Lung microvascular endothelial cell (primary cell): ENCODE measurements at regions not wholly inside any gene's neighbourhood (a gene's known extent, or its start where the extent isn't known, plus 50 kb on each side); places are given as distances from the start of the nearest gene placed in this dataset.
"Not testable (repeated sequence)": the region's sequence is repeated elsewhere in the genome, so short reads cannot be mapped to it uniquely, and the experiment has no call there.

ENCODE experiments used
- DNase-seq, 2 donors: peaks; one replicate each; pipeline versions ENCODE4 v3.0.0 to v3.0.0-alpha.2; 2010; ENCODE audit warnings: low read depth in 2 of 2

- DNase-seq, result no peak
Observed at GRCh38 chr5:105283134-105283533, 1720.5 kb upstream of the NUDT12 start.

DNA sequence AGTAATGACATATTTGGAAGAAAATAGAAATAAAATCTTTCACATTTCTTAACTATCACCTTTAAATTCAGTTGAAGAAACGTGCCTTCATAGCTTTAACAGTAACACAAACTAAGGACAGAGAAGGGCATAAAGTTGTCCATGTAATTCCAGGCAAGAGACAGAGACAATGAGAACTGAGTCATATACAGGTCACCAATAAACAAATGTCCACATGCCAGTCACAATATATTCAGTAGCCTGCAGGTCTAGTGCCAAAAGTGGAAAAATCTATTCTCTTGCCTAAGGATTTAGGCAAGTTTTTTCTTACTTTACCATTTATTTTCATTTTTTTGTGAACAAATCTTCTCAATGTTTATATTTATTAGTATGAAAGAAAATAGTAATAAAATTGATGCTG is 1711.5 kb upstream of the NUDT12 start:
- no peak for DNase-seq

- no peak for DNase-seq
Observed at GRCh38 chr5:105263515-105263914, 1700.9 kb upstream of the NUDT12 start.

- DNase-seq, result no peak
Observed at GRCh38 chr5:105259581-105260217, 1697.1 kb upstream of the NUDT12 start.

GRCh38 chr5:105238561-105238960 is 1676.0 kb upstream of the NUDT12 start:
- no peak for DNase-seq

DNA sequence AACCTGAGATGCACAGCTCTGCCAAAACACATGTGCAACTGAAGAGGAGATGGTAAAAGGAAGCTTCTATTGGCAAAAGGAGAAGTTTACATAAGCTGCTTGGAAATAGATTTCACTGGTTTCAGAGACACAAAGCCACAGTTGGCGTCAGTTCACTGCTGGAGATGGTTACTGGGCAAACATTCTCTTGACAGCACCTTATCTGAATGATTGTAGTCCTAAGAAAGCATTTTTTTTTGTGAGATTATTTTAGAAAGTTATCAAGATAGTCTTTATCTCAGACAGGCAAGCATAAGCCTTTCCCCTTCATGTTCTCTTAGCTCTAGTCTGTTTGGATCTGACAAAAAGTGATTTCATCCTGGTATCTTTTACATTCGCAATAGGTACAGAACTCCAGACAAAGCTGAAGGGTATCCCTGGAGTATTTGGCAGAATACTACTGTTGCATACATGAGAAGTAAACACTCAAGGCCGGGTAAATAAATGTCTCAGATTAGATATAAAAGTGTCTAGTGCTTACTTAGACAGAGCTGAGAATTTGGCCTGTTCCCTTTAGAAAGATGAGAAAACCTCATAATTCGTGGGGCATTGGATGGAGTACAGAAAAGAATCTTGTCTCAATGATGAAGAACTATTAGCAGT is 1668.0 kb upstream of the NUDT12 start:
- DNase-seq, result no peak

DNA sequence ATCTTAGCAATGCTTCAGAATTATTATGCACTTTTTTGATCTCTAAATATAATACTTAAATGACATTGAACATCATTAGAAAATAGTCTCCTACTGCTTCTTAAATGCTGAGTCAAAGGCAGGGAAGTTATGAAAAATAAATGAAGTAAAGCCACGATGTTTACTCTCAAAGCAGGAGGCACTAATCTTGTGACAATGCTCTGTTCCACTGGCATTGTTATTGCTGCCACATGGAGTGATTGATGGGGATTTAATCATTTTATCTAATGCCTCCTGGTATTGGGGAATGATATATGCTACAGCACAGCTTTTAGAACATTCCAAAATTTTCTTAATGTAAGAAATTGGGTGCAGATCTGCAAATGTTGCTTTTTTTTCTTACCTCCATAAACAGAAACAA is 1655.4 kb upstream of the NUDT12 start:
- DNase-seq, result no peak

- no peak for DNase-seq
Observed at GRCh38 chr5:105213078-105213477, 1650.5 kb upstream of the NUDT12 start.

- DNase-seq, result no peak
Observed at GRCh38 chr5:105207066-105207465, 1644.5 kb upstream of the NUDT12 start.

DNA sequence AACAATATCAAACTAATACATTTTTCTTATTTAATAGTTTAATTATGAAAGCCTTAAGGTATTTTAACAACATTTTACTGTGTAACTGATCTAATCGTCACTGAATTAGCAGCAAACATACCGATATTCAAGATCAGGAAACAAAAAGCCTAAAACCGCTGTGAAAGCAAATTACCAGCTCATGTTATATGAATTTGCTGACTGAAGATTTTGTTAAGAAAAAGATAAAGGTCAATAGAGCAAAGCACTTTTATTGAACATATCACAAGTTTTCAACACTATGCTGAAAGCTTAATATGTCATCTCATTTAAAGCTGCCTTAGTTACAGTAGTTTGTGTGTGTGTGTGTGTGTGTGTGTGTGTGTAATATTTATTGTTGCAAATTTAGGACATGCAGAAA is 1634.9 kb upstream of the NUDT12 start:
- no peak for DNase-seq

DNA sequence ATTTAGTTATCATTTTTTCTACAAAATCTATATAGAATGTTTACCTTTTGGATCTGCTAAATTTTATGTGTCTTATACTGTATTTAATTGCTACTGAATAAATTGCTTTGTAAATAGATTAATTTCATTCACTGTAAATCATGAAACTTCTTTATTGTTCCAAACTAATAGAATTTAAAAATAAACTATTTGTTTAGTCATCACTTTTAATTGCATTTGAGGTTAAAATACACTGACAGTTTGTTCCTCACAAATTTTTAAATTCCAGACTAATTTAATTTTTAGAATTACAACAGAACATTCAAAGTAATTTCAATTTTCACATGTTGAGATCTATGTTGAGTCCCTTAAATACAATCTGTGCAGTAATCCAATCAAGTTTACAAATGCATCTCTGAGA is 1633.2 kb upstream of the NUDT12 start:
- no peak for DNase-seq

DNA sequence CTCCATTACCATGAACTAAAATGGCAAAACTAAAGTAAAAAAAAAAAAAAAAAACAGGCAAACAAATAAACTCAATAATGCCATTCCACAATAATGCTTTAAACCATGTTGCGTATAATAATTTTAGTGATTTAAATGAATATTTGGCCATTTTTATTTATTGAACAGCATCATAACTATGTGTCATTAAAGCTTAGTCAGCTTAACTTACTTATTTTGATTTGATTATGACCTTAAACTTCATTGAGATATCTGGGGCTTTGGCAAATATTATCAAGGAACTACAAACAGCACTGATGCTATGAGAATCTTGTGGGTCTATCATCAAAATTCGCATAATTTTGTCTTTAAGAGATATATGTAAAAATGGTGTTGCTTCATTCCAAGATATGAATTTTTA is 1610.3 kb upstream of the NUDT12 start:
- DNase-seq, result no peak

- no peak for DNase-seq
Observed at GRCh38 chr5:105168806-105169205, 1606.2 kb upstream of the NUDT12 start.

GRCh38 chr5:105167092-105167491 is 1604.5 kb upstream of the NUDT12 start:
- no peak for DNase-seq

DNA sequence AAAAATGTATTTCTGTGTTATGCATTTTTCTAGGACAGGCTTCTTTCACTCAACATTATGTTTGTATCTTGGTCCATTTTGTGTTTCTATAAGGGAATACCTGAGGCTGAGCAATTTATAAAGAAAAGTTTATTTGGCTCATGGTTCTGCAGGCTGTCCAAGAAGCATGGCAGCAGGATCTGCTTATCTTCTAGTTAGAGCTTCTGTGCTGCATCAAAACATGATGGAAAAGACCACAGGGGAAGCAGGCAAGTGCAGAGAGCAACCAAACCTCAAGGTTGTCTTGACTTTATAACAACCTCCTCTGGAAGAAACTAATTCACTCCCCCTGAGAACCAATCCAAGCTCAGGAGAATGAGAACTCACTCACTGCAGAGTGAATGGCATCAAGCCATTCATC is 1601.0 kb upstream of the NUDT12 start:
- no peak for DNase-seq

GRCh38 chr5:105162557-105162956 is 1600.0 kb upstream of the NUDT12 start:
- DNase-seq, result not testable (repeated sequence)

- no peak for DNase-seq
Observed at GRCh38 chr5:105158526-105158925, 1595.9 kb upstream of the NUDT12 start.

GRCh38 chr5:105150323-105150722 is 1587.7 kb upstream of the NUDT12 start:
- no peak for DNase-seq

DNA sequence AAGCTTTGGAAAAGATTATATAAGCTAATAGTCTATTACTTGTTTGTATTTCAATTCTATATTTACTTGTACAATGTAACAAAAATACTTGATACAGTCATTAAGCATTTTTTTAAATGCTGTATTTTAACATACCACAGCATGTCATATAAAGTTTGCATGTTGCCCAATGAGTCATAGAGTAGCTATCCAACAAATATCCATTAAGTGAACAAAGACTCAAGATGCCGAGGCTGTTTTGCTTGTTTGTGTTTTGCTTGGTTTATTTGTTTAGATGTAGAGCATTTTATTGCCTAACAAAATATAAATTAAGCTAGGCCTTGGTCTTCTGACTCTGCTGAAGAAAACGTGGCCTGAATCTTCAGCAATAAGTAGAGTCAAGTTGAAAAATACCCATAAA is 1584.3 kb upstream of the NUDT12 start:
- DNase-seq, result no peak

DNA sequence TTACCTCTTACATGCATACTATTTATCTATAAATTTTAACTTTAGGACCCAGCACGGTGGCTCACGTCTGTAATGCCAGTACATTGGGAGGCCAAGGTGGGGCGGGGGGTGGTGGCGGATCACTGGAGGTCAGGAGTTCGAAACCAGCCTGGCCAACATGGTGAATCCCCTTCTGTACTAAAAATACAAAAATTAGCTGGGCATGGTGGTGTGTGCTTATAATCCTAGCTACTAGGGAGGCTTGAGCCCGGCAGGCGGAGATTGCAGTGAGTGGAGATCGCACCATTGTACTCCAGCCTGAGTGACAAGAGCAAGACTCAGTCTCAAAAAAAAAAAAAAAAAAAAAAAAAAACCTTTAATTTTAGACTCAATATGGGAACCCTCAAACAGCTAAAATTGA is 1582.6 kb upstream of the NUDT12 start:
- no peak for DNase-seq

DNA sequence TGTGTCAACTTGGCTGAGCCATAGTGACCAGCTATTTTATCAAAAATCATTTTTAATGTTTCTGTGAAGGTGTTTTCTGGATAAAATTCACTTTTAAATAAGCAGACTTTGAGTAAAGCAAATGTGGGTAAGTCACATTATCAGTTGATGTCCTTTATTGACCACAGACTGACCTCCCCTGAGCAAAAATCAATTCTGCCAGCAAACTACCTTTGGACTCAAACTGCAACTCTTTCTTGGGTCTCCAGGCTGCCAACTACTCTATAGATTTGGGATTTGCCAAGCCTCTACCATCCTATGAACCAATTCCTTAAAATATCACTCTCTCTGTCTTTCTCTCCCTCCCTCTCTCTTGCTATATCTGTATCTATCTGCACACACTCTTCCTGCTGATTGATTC is 1571.7 kb upstream of the NUDT12 start:
- DNase-seq, result no peak

- no peak for DNase-seq
Observed at GRCh38 chr5:105133087-105133486, 1570.5 kb upstream of the NUDT12 start.

DNA sequence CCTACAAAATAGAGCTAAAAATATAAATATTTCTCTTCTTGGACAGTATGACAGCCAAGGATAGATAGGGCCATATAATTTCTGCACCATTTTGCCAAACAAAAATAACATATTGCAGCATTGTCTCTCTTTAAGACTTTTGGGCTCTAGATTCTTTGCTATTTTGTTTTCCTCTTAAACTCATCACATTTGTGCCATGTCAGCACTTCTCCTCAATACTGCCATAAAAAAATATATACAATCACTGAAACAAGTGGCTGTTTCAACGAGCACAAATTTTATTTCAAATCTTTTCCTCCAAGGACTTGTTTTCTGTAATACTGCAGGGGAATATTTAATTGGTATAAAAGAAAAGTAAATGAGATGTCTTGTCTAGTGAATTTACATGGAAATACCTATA is 1570.0 kb upstream of the NUDT12 start:
- DNase-seq, result no peak

GRCh38 chr5:105131045-105131444 is 1568.5 kb upstream of the NUDT12 start:
- DNase-seq, result no peak
